ENCODE measurements at regions not wholly inside any gene's neighbourhood (a gene's known extent, or its start where the extent isn't known, plus 50 kb on each side); places are given as distances from the start of the nearest gene placed in this dataset.

DNA sequence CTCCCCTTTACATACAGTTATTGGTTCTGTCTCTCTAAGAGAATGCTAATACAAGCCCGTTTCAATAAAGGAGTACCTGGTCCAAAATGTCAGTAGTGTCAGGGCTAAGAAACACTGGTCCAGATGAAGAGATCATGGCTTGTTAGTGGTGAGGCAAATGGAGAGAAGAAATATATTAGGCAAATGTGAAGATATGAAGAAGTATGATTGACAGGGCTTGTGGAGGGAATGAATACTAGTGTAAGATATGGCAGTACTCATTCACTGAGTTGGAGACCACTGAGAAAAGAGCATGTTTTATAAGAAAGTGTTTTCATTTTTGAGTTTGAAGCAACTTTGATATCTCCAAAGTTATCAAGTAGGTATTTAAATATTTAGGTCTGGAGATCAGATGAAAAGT lies 290.5 kb upstream of the MEF2C start:
- TF ChIP-seq, protein P1, sequence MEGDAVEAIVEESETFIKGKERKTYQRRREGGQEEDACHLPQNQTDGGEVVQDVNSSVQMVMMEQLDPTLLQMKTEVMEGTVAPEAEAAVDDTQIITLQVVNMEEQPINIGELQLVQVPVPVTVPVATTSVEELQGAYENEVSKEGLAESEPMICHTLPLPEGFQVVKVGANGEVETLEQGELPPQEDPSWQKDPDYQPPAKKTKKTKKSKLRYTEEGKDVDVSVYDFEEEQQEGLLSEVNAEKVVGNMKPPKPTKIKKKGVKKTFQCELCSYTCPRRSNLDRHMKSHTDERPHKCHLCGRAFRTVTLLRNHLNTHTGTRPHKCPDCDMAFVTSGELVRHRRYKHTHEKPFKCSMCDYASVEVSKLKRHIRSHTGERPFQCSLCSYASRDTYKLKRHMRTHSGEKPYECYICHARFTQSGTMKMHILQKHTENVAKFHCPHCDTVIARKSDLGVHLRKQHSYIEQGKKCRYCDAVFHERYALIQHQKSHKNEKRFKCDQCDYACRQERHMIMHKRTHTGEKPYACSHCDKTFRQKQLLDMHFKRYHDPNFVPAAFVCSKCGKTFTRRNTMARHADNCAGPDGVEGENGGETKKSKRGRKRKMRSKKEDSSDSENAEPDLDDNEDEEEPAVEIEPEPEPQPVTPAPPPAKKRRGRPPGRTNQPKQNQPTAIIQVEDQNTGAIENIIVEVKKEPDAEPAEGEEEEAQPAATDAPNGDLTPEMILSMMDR (IDR thresholded peaks at IDR 0.05): no peak
- TF ChIP-seq POLR2A (IDR thresholded peaks at IDR 0.05): no peak
